Activated naive CD4-positive, alpha-beta T cell treated with anti-CD3 and anti-CD28 coated beads, Interleukin-2, amount 50 U/mL, for 24 hours (primary cell): ENCODE measurements at regions not wholly inside any gene's neighbourhood (a gene's known extent, or its start where the extent isn't known, plus 50 kb on each side); places are given as distances from the start of the nearest gene placed in this dataset.
A peak's percentile ranks its signal among the peaks of the same experiment; 100 is the strongest.
"Not testable (repeated sequence)": the region's sequence is repeated elsewhere in the genome, so short reads cannot be mapped to it uniquely, and the experiment has no call there.

Source experiments
- H3K27ac Mint-ChIP-seq: one replicate; pipeline ENCODE4 v1.8.0; 2021; ENCODE audit warnings: mild to moderate bottlenecking, mixed read lengths
- H3K27me3 Mint-ChIP-seq: one replicate; pipeline ENCODE4 v1.8.0; 2021; ENCODE audit warnings: mixed read lengths
- H3K36me3 Mint-ChIP-seq: one replicate; pipeline ENCODE4 v1.8.0; 2021; ENCODE audit warnings: mixed read lengths
- H3K4me1 Mint-ChIP-seq: one replicate; pipeline ENCODE4 v1.8.0; 2021; ENCODE audit warnings: mixed read lengths
- H3K4me3 Mint-ChIP-seq: one replicate; pipeline ENCODE4 v1.8.0; 2021; ENCODE audit warnings: mild to moderate bottlenecking, mixed read lengths
- H3K9me3 Mint-ChIP-seq: one replicate; pipeline ENCODE4 v1.8.0; 2021; ENCODE audit warnings: mixed read lengths

DNA sequence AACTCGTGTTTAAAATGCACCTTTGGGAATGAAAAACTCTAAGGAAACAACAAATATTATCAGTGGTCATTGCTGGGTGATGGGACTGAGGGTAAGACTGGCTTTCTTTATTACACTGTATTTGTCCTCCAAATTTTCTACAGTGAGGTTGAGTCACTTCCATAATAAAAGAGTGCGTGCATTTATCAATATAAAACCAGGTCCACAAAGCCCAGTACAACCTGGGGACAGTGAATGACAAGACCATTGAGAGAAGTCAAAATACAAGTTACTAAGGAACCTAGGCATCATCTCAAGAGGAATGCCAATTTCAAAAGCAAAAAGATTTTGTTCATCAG lies 76.4 kb downstream of the MAGED4 start:
- no peaks in the 10 kb centered on the region for H3K9me3 Mint-ChIP-seq
- peaks cover 9% of the 10 kb centered on the region for H3K27me3 Mint-ChIP-seq
- H3K4me3 Mint-ChIP-seq, result peak overlapping the region; percentile 93
- no peaks in the 10 kb centered on the region for H3K36me3 Mint-ChIP-seq
- H3K4me1 Mint-ChIP-seq, result peaks cover 18% of the 10 kb centered on the region
- peak overlapping the region; percentile 98 for H3K27ac Mint-ChIP-seq

DNA sequence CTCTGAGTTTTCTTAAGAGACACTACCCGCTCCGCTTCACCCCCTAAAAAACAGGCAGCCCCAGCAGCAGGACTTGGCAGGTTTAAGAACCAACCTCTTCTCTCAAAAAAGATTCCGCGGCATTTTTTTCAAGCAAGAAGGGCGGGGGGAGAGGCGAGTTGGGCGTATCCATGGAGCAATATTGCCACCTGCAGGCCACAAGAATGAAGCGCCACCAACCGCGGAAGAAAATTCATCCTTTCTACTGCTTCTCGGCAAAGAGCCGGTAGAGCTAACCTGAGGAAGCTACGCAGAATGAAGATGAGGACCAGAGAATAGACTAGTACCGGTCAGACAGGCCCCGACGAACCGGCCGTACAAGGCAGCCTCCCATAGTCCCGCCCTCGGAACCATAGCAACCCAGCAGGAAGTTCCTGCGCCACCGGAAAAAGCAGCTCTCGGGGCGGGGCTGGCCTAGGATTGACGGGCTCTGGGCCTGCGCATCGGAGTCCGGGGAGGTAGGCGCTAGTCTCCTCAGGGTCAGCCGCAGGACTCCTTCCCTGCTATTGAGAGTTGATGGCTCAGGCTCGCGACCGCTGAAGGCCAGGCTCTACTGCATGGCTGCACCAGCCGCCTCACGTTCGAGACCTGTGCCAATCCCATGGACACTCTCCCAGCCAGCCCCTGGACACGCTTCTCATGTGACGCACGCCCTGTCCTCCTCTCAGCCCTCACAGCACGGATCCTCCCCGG lies 76.9 kb downstream of the MAGED4 start:
- no peaks in the 10 kb centered on the region for H3K9me3 Mint-ChIP-seq
- H3K36me3 Mint-ChIP-seq, result no peaks in the 10 kb centered on the region
- H3K4me1 Mint-ChIP-seq, result peaks cover 18% of the 10 kb centered on the region
- peaks cover 9% of the 10 kb centered on the region for H3K27me3 Mint-ChIP-seq
- peak overlapping the region; percentile 93 for H3K4me3 Mint-ChIP-seq
- peak overlapping the region; percentile 98 for H3K27ac Mint-ChIP-seq

DNA sequence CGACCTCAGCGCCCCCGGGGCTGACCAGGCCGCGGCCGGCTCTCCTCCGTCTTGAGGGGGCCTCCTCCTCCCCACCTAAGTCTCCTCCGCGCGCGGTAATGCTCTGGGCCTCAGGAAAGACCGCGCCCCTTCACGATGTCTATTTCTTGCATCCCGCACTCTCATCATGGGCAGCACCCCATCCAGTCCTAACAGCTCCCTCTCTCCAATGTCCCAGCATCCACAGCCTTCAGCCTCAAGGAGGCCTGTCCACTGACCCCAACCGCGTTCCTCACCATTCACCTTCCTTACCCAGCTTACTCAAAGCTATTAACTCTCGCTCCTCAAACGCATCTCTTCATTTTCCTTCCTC lies 77.5 kb downstream of the MAGED4 start:
- Mint-ChIP-seq H3K27me3 (peaks cover 4% of the 10 kb centered on the region), H3K27ac (peak overlapping the region; percentile 98), H3K4me3 (peak overlapping the region; percentile 93), H3K36me3 (no peaks in the 10 kb centered on the region), H3K4me1 (peaks cover 18% of the 10 kb centered on the region), H3K9me3 (no peaks in the 10 kb centered on the region)

DNA sequence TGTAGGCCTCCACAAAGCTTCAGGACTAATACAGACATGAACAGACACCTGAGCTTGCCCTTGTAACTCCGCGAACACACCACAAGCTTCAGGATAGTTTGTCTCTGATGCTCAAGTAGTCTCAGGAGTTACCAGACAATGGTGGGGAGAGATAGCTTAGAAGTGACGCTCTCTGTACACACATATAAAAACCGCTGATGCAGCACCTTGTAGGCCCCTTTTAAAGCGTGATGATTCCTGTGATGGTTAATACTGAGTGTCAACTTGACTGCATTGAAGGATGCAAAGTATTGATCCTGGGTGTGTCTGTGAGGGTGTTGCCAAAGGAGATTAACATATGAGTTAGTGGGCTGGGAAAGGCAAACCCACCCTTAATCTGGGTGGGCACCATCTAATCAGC lies 78.7 kb downstream of the MAGED4 start:
- H3K4me1 Mint-ChIP-seq, result peaks cover 18% of the 10 kb centered on the region
- H3K27ac Mint-ChIP-seq, result no peak overlapping the region
- H3K36me3 Mint-ChIP-seq, result no peaks in the 10 kb centered on the region
- no peak overlapping the region for H3K4me3 Mint-ChIP-seq
- H3K9me3 Mint-ChIP-seq, result no peaks in the 10 kb centered on the region
- H3K27me3 Mint-ChIP-seq, result peaks cover 1% of the 10 kb centered on the region

DNA sequence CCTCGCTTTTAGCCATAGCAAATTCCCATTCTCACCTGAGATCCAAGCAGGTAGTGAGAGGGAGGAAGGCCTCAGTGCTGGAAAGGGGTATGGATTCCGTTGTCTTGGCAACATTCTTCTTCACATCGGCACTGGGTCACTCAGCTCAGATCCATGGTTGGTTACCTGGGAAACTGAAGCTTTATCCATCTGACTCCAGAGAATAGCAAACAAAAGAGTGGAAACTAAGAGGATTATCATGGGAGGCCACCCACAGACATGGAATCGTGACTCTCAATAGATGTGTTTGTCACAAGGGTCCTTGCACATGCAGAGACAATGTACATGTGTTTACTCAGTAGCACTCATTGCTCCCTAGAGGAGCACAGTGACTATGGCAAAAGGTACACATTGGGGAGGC lies 81.0 kb downstream of the MAGED4 start:
- H3K4me3 Mint-ChIP-seq, result no peak overlapping the region
- no peaks in the 10 kb centered on the region for H3K9me3 Mint-ChIP-seq
- H3K36me3 Mint-ChIP-seq, result no peaks in the 10 kb centered on the region
- H3K4me1 Mint-ChIP-seq, result peaks cover 17% of the 10 kb centered on the region
- no peaks in the 10 kb centered on the region for H3K27me3 Mint-ChIP-seq
- H3K27ac Mint-ChIP-seq, result no peak overlapping the region

DNA sequence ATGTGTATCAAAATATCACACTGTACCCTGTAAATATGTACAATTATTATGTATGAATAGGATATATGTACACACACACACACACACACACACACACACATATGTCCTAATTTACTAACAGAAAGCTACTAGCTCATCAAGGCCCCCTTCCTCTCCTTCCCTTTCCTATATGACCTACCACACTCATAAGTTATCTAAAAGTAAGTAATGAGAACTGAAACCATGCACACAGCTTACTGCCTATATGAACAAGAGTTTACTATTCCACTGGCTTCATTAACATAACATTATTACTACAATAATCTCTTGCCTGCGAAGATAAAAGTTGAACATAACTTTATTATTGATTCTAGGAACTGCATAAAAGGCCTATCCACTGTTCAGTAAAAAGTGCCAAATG lies 83.8 kb downstream of the MAGED4 start:
- not testable (repeated sequence) for H3K4me1 Mint-ChIP-seq, H3K36me3 Mint-ChIP-seq, H3K27me3 Mint-ChIP-seq, H3K27ac Mint-ChIP-seq, H3K4me3 Mint-ChIP-seq, H3K9me3 Mint-ChIP-seq

DNA sequence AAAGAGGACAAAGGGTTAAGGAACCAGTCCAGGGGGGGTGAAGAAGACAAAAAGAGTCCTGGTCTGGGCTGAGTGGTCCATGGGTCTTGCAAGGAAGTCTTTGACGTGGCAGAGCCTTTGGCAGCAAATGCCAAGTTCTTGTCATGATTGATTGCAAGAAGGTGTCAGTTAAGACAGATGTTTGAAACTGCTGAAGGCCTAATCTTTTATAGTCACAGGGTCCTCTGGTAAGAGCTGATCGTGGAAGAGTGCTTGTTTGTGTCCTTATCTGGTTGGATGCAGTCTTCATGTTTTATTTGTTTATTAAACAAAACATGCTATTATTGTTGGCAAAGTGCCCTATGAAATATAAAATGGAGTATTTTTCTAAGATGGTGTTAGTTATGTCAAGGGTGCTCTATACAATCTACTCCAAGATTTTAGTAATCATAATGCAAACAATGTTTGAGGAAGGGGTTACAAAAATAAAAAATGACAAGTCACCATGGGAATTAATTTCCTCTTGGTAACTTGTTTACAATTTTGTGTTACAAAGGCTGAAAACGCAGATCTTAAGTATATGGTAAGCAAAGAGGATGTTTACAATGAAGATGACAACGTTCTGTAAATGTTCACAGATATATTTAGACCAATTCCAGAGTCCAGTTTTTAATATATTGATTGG lies 85.9 kb downstream of the MAGED4 start:
- H3K9me3 Mint-ChIP-seq, result no peaks in the 10 kb centered on the region
- no peak overlapping the region for H3K4me3 Mint-ChIP-seq
- no peaks in the 10 kb centered on the region for H3K4me1 Mint-ChIP-seq
- no peak overlapping the region for H3K27ac Mint-ChIP-seq
- no peaks in the 10 kb centered on the region for H3K36me3 Mint-ChIP-seq
- peaks cover 3% of the 10 kb centered on the region for H3K27me3 Mint-ChIP-seq

DNA sequence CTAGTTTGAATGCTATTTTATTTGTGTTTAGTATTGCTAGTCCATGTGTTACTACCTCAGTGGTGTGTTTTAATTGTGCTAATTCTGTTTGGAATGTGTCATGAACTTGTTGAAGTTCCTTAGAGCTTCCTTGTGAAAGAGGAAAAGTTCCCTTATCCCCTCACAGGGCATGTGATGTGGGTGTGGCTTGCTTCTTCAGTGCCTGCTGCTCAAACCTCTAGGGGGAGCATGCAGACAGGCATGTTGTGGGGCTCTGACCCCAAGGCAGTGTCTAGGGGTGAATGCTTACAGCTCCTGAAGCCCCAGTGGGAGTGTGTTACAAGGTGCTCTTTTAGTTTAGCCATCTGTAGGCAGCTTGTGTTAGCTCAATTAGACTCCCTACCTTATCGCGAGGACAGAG lies 86.5 kb downstream of the MAGED4 start:
- H3K4me1 Mint-ChIP-seq, result no peaks in the 10 kb centered on the region
- H3K9me3 Mint-ChIP-seq, result no peaks in the 10 kb centered on the region
- no peak overlapping the region for H3K27ac Mint-ChIP-seq
- peaks cover 4% of the 10 kb centered on the region for H3K27me3 Mint-ChIP-seq
- H3K4me3 Mint-ChIP-seq, result no peak overlapping the region
- H3K36me3 Mint-ChIP-seq, result no peaks in the 10 kb centered on the region

DNA sequence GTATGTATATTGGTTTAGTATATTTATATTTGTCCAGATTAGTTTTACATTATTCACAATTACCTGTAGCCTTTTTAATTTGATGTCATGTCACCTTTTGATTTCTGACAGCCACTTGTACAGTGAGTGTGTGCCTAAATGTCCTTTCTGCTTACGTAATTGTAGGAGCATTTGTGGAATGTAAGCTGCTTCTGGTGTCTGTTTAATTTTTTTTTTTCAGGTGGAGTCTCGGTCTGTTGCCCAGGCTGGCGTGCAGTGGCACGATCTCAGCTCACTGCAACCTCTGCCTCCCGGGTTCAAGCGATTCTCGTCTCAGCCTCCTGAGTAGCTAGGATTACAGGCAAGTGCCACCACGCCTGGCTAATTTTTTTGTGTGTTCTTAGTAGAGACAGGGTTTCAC lies 91.2 kb upstream of the XAGE2 start:
- no peaks in the 10 kb centered on the region for H3K36me3 Mint-ChIP-seq
- H3K4me1 Mint-ChIP-seq, result no peaks in the 10 kb centered on the region

DNA sequence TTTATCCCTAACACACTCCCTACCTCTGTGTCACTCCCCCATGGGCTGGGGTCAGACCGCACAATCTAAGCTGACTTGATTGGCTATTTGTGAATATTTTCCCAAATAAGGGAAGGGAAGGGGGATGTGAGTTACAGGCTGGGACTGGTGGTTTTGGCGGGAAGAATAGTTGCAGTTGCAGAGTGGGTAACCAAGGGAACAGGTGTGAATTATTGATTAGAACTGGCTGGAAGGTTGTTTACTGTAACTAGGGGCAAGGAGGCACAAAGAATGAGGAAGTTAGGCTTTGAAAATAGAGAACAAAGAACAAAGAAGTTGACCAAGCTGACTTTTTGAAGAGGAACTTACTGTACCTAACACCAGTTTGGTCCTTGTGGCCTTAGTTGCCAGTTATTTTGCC lies 88.0 kb upstream of the XAGE2 start:
- Mint-ChIP-seq H3K36me3 (no peaks in the 10 kb centered on the region), H3K27ac (no peak overlapping the region), H3K9me3 (no peaks in the 10 kb centered on the region), H3K27me3 (peaks cover 4% of the 10 kb centered on the region), H3K4me3 (no peak overlapping the region), H3K4me1 (no peaks in the 10 kb centered on the region)

More for the DNA sequence above, 91.2 kb upstream of the XAGE2 start:
- no peak overlapping the region for H3K4me3 Mint-ChIP-seq
- peaks cover 6% of the 10 kb centered on the region for H3K27me3 Mint-ChIP-seq
- H3K27ac Mint-ChIP-seq, result no peak overlapping the region
- no peaks in the 10 kb centered on the region for H3K9me3 Mint-ChIP-seq

DNA sequence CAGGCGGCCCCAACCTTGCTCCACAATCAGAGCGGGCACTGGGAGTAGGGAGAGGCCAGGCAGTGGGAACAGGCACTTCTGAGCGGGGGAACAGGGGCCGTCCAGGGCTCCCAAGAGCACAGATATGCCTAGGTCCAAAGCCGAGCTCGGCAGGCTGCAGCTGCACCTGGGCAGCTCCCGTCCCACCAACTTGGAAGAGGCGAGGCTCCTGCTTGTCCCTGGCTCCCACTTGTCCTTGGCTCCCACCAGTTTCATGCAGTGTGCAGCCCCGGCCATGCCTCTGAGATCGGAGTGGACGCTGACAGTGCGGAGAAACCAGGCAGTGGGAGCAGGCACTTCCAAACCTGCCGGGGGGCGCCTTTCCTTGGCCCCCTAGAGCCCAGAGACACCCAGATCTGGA lies 84.0 kb upstream of the XAGE2 start:
- Mint-ChIP-seq H3K27me3 (peaks cover 3% of the 10 kb centered on the region), H3K4me3 (no peak overlapping the region), H3K27ac (no peak overlapping the region), H3K9me3 (no peaks in the 10 kb centered on the region), H3K4me1 (no peaks in the 10 kb centered on the region), H3K36me3 (no peaks in the 10 kb centered on the region)

DNA sequence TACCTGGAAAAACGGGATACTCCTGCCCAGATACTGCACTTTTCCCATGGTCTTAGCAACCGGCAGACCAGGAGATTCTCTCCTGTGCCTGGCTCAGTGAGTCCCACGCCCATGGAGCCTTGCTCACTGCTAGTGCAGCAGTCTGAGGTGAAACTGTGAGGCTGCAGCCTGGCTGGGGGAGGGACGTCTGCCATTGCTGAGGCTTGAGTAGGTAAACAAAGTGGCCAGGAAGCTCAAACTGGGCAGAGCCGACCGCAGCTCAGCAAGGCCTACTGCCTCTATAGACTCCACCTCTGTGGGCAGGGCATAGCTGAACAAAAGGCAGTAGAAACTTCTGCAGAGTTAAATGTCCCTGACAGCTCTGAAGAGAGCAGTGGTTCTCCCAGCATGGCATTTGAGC lies 69.9 kb upstream of the XAGE2 start:
- not testable (repeated sequence) for H3K4me1 Mint-ChIP-seq, H3K36me3 Mint-ChIP-seq, H3K9me3 Mint-ChIP-seq, H3K27me3 Mint-ChIP-seq, H3K27ac Mint-ChIP-seq, H3K4me3 Mint-ChIP-seq

DNA sequence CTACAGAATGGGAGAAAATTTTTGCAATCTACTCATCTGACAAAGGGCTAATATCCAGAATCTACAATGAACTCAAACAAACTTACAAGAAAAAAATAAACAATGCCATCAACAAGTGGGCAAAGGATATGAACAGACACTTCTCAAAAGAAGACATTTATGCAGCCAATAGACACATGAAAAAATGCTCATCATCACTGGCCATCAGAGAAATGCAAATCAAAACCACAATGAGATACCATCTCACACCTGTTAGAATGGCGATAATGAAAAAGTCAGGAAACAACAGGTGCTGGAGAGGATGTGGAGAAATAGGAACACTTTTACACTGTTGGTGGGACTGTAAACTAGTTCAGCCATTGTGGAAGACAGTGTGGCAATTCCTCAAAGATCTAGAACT lies 60.3 kb upstream of the XAGE2 start:
- not testable (repeated sequence) for H3K4me1 Mint-ChIP-seq, H3K9me3 Mint-ChIP-seq, H3K27ac Mint-ChIP-seq, H3K36me3 Mint-ChIP-seq, H3K4me3 Mint-ChIP-seq, H3K27me3 Mint-ChIP-seq
